ENCODE measurements at regions not wholly inside any gene's neighbourhood (a gene's known extent, or its start where the extent isn't known, plus 50 kb on each side); places are given as distances from the start of the nearest gene placed in this dataset.

DNA sequence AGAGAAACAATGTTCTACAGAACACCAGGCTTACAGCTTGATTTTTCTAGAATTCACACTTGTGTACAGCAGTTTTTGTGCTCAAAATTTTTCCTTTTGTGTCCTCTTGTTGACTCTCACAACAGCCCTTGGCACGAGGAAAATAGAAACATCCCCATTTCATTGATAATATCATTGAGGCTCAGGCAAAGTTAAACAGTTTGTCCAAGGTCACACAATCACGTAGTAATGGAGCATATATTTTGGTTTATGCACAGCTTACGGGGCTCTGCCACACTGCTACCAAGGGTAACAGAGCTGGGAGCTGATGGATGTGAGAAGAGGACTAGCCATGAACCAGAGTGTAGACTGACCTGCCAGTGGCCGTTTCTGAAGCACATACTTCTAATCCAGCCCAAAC, 292.0 kb downstream of the FZD1 start:
- ChIA-PET POLR2A (interaction anchor here (0.7 kb wide), 1 partner anchor 70 kb away, joined by 6 read pairs; no protein-coding TSS in a partner anchor), CTCF (no interaction called here)
- ATAC-seq (no peak), DNase-seq (ENCODE audit: low read depth, low spot score) (no peak)
- Histone ChIP-seq H3K4me1 (ENCODE audit: control insufficient read depth, insufficient read depth, low read length) (no peaks in the 10 kb centered on the region), H3K4me3 (ENCODE audit: low read depth in 2 of 2, low read length in 2 of 2) (no peak overlapping the region), H3K9me3 (ENCODE audit: control insufficient read depth, insufficient read depth, low read depth, low read length) (no peaks in the 10 kb centered on the region), H3K27ac (ENCODE audit: low read length) (no peak overlapping the region), H3K27me3 (ENCODE audit: control insufficient read depth, insufficient read depth, low read length) (peaks cover 2% of the 10 kb centered on the region; the same call in 1 of the 2 replicates), H3K36me3 (ENCODE audit: control insufficient read depth, insufficient read depth, low read length) (no peaks in the 10 kb centered on the region)
- BruUV-seq (replicated peaks), result no TSS peak
- no peak for TF ChIP-seq SIN3A (IDR thresholded peaks at IDR 0.05; ENCODE audit: borderline replicate concordance, insufficient read depth, low read depth, low read length)
- TF ChIP-seq, protein P1, sequence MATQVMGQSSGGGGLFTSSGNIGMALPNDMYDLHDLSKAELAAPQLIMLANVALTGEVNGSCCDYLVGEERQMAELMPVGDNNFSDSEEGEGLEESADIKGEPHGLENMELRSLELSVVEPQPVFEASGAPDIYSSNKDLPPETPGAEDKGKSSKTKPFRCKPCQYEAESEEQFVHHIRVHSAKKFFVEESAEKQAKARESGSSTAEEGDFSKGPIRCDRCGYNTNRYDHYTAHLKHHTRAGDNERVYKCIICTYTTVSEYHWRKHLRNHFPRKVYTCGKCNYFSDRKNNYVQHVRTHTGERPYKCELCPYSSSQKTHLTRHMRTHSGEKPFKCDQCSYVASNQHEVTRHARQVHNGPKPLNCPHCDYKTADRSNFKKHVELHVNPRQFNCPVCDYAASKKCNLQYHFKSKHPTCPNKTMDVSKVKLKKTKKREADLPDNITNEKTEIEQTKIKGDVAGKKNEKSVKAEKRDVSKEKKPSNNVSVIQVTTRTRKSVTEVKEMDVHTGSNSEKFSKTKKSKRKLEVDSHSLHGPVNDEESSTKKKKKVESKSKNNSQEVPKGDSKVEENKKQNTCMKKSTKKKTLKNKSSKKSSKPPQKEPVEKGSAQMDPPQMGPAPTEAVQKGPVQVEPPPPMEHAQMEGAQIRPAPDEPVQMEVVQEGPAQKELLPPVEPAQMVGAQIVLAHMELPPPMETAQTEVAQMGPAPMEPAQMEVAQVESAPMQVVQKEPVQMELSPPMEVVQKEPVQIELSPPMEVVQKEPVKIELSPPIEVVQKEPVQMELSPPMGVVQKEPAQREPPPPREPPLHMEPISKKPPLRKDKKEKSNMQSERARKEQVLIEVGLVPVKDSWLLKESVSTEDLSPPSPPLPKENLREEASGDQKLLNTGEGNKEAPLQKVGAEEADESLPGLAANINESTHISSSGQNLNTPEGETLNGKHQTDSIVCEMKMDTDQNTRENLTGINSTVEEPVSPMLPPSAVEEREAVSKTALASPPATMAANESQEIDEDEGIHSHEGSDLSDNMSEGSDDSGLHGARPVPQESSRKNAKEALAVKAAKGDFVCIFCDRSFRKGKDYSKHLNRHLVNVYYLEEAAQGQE (IDR thresholded peaks at IDR 0.05; ENCODE audit: insufficient read depth in 1 of 2, low read depth in 2 of 2, low read length in 1 of 2), result no peak
- no peak for TF ChIP-seq POLR2AphosphoS5 (IDR thresholded peaks at IDR 0.05; ENCODE audit: low read depth, low read length)
- intact Hi-C loops (cut with micrococcal nuclease; ENCODE audit: unreplicated experiment) (no loop called here), in situ Hi-C loops (cut with HindIII; ENCODE audit: low pct_unique_long_range_greater_than_20kb, low sequenced_read_pairs) (no loop called here)

DNA sequence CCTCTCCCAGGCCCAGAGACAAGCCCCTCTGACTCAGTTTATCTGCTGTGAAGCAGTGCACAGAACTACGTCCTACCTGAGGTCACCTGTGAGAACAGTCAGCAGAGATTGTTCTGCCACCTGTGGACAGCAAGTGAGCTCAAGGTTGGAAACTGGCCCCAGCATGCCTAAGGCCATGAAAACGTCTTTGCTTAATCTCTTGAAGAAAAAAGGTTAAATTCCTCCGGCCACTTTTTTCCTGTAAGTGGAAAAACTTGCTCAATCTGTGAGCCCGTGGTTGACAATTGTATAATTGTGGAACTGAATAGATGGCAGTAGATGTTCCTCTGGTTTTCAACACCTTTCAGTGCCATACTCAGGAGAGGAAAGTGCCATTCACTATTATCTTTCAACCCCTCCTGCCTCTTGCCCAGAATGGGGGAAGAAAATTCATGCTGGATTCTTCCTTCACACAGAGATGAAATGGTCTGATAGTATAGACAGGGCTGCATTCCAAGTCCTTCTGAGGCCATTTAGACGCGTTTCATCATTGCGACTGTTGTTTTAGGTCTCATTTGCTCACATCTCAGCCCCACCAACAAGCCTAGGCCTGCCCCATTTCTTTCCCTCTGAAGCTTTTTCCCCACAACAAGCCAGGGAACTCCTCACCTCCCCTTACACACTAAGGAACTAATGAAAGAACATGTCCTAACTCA, 292.9 kb downstream of the FZD1 start:
- ATAC-seq (no peak), DNase-seq (ENCODE audit: low read depth, low spot score) (no peak)
- H3K27me3 ChIP-seq (ENCODE audit: control insufficient read depth, insufficient read depth, low read length), result peaks cover 2% of the 10 kb centered on the region; the same call in 1 of the 2 replicates
- no peaks in the 10 kb centered on the region for H3K9me3 ChIP-seq (ENCODE audit: control insufficient read depth, insufficient read depth, low read depth, low read length)
- H3K36me3 ChIP-seq (ENCODE audit: control insufficient read depth, insufficient read depth, low read length), result no peaks in the 10 kb centered on the region
- TF ChIP-seq POLR2AphosphoS5 (IDR thresholded peaks at IDR 0.05; ENCODE audit: low read depth, low read length) (no peak), SIN3A (IDR thresholded peaks at IDR 0.05; ENCODE audit: borderline replicate concordance, insufficient read depth, low read depth, low read length) (no peak), TCF7L2 (IDR thresholded peaks at IDR 0.05; ENCODE audit: low read depth, low read length) (no peak)
- TF ChIP-seq, protein P2, sequence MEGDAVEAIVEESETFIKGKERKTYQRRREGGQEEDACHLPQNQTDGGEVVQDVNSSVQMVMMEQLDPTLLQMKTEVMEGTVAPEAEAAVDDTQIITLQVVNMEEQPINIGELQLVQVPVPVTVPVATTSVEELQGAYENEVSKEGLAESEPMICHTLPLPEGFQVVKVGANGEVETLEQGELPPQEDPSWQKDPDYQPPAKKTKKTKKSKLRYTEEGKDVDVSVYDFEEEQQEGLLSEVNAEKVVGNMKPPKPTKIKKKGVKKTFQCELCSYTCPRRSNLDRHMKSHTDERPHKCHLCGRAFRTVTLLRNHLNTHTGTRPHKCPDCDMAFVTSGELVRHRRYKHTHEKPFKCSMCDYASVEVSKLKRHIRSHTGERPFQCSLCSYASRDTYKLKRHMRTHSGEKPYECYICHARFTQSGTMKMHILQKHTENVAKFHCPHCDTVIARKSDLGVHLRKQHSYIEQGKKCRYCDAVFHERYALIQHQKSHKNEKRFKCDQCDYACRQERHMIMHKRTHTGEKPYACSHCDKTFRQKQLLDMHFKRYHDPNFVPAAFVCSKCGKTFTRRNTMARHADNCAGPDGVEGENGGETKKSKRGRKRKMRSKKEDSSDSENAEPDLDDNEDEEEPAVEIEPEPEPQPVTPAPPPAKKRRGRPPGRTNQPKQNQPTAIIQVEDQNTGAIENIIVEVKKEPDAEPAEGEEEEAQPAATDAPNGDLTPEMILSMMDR (IDR thresholded peaks at IDR 0.05), result no peak
- TF ChIP-seq, protein P1 (IDR thresholded peaks at IDR 0.05; ENCODE audit: insufficient read depth in 1 of 2, low read depth in 2 of 2, low read length in 1 of 2), result no peak
- ChIA-PET POLR2A (no interaction called here), CTCF (no interaction called here)
- no peak overlapping the region for H3K27ac ChIP-seq (ENCODE audit: low read length)
- in situ Hi-C loops (cut with HindIII; ENCODE audit: low pct_unique_long_range_greater_than_20kb, low sequenced_read_pairs) (no loop called here), intact Hi-C loops (cut with micrococcal nuclease; ENCODE audit: unreplicated experiment) (no loop called here)
- no TSS peak for BruUV-seq (replicated peaks)
- H3K4me3 ChIP-seq (ENCODE audit: low read depth in 2 of 2, low read length in 2 of 2), result no peak overlapping the region
- H3K4me1 ChIP-seq (ENCODE audit: control insufficient read depth, insufficient read depth, low read length), result no peaks in the 10 kb centered on the region

Measured in Panc1 (cell line).